ENCODE measurements at regions not wholly inside any gene's neighbourhood (a gene's known extent, or its start where the extent isn't known, plus 50 kb on each side); places are given as distances from the start of the nearest gene placed in this dataset.

GRCh38 chr3:147795418-147795817 is 386.3 kb downstream of the ZIC1 start:
- Histone ChIP-seq H3K9me3 (ENCODE audit: control insufficient read depth in 2 of 3, insufficient read depth in 1 of 3, low read length in 3 of 3) (no peaks in the 10 kb centered on the region), H3K9ac (ENCODE audit: low read length in 3 of 3) (no peak overlapping the region), H3K4me3 (ENCODE audit: low read length in 3 of 3) (no peak overlapping the region), H3K27ac (ENCODE audit: low read depth in 2 of 2, low read length in 2 of 2) (no peak overlapping the region), H3K4me1 (ENCODE audit: control insufficient read depth in 2 of 3, insufficient read depth in 2 of 3, low read depth in 1 of 3, low read length in 3 of 3) (no peaks in the 10 kb centered on the region), H3K27me3 (ENCODE audit: control insufficient read depth, insufficient read depth, low read length) (no peaks in the 10 kb centered on the region), H3K36me3 (ENCODE audit: control insufficient read depth in 2 of 3, insufficient read depth in 3 of 3, low read length in 3 of 3) (no peaks in the 10 kb centered on the region)
- TF ChIP-seq CTCF (IDR thresholded peaks at IDR 0.05; ENCODE audit: borderline replicate concordance, extremely low read depth, insufficient read depth), result no peak
- DNase-seq, result no peak
- intact Hi-C loops (cut with DNase I), result no loop called here
- no peak for FAIRE-seq

GRCh38 chr3:147797095-147797494 is 387.9 kb downstream of the ZIC1 start:
- Histone ChIP-seq H3K9ac (ENCODE audit: low read length in 3 of 3) (no peak overlapping the region), H3K27ac (ENCODE audit: low read depth in 2 of 2, low read length in 2 of 2) (no peak overlapping the region), H3K4me1 (ENCODE audit: control insufficient read depth in 2 of 3, insufficient read depth in 2 of 3, low read depth in 1 of 3, low read length in 3 of 3) (no peaks in the 10 kb centered on the region), H3K4me3 (ENCODE audit: low read length in 3 of 3) (no peak overlapping the region), H3K27me3 (ENCODE audit: control insufficient read depth, insufficient read depth, low read length) (no peaks in the 10 kb centered on the region), H3K36me3 (ENCODE audit: control insufficient read depth in 2 of 3, insufficient read depth in 3 of 3, low read length in 3 of 3) (no peaks in the 10 kb centered on the region), H3K9me3 (ENCODE audit: control insufficient read depth in 2 of 3, insufficient read depth in 1 of 3, low read length in 3 of 3) (no peaks in the 10 kb centered on the region)
- intact Hi-C loops (cut with DNase I), result no loop called here
- no peak for FAIRE-seq
- TF ChIP-seq CTCF (IDR thresholded peaks at IDR 0.05; ENCODE audit: borderline replicate concordance, extremely low read depth, insufficient read depth), result no peak
- DNase-seq, result peak in 2 of 5 donors; percentile 38 to 62

- FAIRE-seq (no peak), DNase-seq (no peak)
Observed at GRCh38 chr3:147799601-147800000, 390.4 kb downstream of the ZIC1 start.

More at GRCh38 chr3:147799601-147800000, 390.4 kb downstream of the ZIC1 start:
- no peak for TF ChIP-seq CTCF (IDR thresholded peaks at IDR 0.05; ENCODE audit: borderline replicate concordance, extremely low read depth, insufficient read depth)
- intact Hi-C loops (cut with DNase I), result no loop called here
- no peaks in the 10 kb centered on the region for H3K4me1 ChIP-seq (ENCODE audit: control insufficient read depth in 2 of 3, insufficient read depth in 2 of 3, low read depth in 1 of 3, low read length in 3 of 3)
- H3K4me3 ChIP-seq (ENCODE audit: low read length in 3 of 3), result no peak overlapping the region
- no peaks in the 10 kb centered on the region for H3K27me3 ChIP-seq (ENCODE audit: control insufficient read depth, insufficient read depth, low read length)
- no peak overlapping the region for H3K27ac ChIP-seq (ENCODE audit: low read depth in 2 of 2, low read length in 2 of 2)
- H3K36me3 ChIP-seq (ENCODE audit: control insufficient read depth in 2 of 3, insufficient read depth in 3 of 3, low read length in 3 of 3), result no peaks in the 10 kb centered on the region
- H3K9me3 ChIP-seq (ENCODE audit: control insufficient read depth in 2 of 3, insufficient read depth in 1 of 3, low read length in 3 of 3), result no peaks in the 10 kb centered on the region
- H3K9ac ChIP-seq (ENCODE audit: low read length in 3 of 3), result no peak overlapping the region
